ENCODE measurements at regions not wholly inside any gene's neighbourhood (a gene's known extent, or its start where the extent isn't known, plus 50 kb on each side); places are given as distances from the start of the nearest gene placed in this dataset.

DNA sequence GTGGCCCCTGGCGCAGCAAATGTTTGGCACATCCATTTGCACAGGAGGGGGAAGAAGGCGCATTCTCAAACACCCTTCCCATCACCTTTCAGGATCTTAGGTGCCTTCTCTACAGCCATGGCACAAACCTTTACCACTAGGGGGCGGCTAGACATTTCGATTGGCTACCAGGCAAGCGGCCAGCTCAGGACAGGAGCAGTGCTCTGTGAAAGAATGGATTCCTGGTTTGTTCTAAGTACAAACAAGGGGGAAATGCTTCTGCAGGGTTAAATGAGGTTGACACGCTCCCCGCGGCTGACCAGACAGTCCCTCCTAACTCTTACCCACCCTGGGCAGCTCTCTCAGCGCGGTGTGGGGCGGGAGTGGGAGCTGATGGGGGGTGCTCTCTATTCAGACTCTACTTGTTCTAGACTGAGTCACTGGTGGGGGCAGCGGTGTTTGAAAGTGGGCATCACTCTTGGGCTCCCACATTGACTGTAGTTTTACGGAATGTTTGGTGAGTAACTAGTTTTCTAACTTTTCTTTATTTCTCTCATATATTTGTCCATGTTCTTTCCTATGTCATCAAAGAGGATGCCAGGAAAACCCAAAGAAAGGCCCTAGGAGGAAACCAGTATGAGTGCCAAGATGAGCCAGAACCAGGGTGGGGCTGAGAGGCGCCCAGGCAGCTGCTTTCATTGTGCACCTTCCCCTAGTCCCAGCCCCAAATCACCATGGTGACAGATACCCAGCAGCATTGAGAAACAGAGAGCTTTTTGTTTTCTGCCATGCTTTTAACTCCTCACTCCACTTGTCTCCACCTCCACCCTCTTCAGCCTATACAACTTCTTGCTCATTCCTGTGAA, 61.4 kb upstream of the GPR158 start:
- peak in 1 of 2 experiments; percentile 37 for DNase-seq (ENCODE audit: low read depth in 2 of 2)

DNA sequence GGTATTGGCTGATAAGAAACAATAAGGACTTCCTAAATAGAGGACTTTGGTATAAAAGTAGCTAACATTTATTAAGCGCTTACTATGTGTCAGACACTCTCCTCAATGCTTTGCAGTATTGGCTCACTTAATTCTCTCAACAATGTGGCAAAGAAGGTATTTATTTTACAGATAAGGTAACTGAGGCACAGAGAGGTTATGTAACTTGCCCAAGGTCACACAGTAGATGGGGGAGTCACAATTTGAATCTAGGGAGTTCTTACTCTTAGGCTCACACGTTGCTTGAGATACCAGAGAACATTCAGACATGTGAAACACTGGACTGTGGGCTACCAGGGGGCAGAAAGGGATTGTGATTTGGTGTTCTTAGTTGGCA, 60.8 kb upstream of the GPR158 start:
- DNase-seq (ENCODE audit: low read depth in 2 of 2) = no peak

DNA sequence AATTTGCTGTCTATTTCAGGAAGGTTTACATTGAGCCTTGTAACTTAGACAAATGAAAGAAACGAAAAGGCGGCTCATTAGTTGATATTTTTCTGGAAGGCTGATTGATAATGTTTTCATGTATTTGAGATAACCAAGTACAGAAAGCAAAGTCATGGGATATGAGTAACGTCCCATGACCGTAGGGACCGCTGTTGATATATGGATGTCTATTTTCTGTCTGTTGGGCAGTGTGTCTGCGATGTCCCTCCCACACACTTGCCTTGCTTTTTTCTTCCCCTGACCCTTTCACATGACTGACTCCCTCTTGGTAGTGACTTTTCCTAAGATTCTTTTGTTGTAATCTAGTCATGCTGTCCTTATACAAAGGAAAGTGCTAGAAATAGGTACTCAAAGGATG, 57.0 kb upstream of the GPR158 start:
- DNase-seq (ENCODE audit: low read depth in 2 of 2) = no peak

DNA sequence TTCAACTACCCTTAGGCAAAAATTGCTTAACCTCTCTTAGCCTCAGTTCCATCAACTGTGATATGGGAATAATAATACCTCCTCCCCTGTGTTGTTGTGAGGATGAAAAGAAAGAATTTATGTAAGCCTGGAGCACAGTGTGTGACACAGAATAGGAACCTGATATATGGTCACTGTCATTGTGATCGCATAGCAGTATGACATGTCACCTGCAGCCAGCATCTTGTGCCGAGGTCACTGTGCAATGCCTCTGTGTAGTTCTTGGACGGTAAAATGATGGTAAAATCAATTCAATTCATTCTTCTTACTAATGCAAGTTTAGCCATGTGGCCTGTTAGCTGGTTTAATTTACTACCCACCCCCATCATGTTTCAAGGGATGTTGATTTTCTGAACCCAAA, 54.6 kb upstream of the GPR158 start:
- no peak for DNase-seq (ENCODE audit: low read depth in 2 of 2)

Data from stimulated activated CD4-positive, alpha-beta T cell treated with anti-CD3 and anti-CD28 coated beads, Interleukin-12 subunit alpha, Interleukin-12 subunit beta, amount 100 ng/mL, for 24 hours (primary cell).